ENCODE measurements at regions not wholly inside any gene's neighbourhood (a gene's known extent, or its start where the extent isn't known, plus 50 kb on each side); places are given as distances from the start of the nearest gene placed in this dataset.
"Not testable (repeated sequence)": the region's sequence is repeated elsewhere in the genome, so short reads cannot be mapped to it uniquely, and the experiment has no call there.

- POLR2A ChIA-PET, result no interaction called here
- H3K4me1 Mint-ChIP-seq (ENCODE audit: low read depth, unreplicated experiment), result peaks cover 14% of the 10 kb centered on the region
- no peaks in the 10 kb centered on the region for H3K36me3 ChIP-seq (ENCODE audit: control insufficient read depth, insufficient read depth, low read length)
- CTCF ChIA-PET, result no interaction called here
- H3K27me3 ChIP-seq (replicated peaks; ENCODE audit: control insufficient read depth, insufficient read depth, low read length), result no peaks in the 10 kb centered on the region
- H3K27me3 Mint-ChIP-seq (ENCODE audit: insufficient read depth, unreplicated experiment), result no peaks in the 10 kb centered on the region
- H3K9me3 ChIP-seq, result 0 out of 2 replicates have a peak, but pooled peaks cover 4% of the 10 kb centered on the region
- intact Hi-C loops (cut with micrococcal nuclease; ENCODE audit: unreplicated experiment), result no loop called here
- TF ChIP-seq, protein P1, sequence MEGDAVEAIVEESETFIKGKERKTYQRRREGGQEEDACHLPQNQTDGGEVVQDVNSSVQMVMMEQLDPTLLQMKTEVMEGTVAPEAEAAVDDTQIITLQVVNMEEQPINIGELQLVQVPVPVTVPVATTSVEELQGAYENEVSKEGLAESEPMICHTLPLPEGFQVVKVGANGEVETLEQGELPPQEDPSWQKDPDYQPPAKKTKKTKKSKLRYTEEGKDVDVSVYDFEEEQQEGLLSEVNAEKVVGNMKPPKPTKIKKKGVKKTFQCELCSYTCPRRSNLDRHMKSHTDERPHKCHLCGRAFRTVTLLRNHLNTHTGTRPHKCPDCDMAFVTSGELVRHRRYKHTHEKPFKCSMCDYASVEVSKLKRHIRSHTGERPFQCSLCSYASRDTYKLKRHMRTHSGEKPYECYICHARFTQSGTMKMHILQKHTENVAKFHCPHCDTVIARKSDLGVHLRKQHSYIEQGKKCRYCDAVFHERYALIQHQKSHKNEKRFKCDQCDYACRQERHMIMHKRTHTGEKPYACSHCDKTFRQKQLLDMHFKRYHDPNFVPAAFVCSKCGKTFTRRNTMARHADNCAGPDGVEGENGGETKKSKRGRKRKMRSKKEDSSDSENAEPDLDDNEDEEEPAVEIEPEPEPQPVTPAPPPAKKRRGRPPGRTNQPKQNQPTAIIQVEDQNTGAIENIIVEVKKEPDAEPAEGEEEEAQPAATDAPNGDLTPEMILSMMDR (IDR thresholded peaks at IDR 0.05; ENCODE audit: insufficient read depth in 1 of 2, low read depth in 1 of 2, low read length in 1 of 2, severe bottlenecking in 1 of 2, unreplicated experiment in 1 of 2), result no peak
- H3K4me3 ChIP-seq (ENCODE audit: low read depth, low read length), result no peak overlapping the region
- no peaks in the 10 kb centered on the region for H3K4me1 ChIP-seq
- peaks cover 37% of the 10 kb centered on the region for H3K9me3 Mint-ChIP-seq (ENCODE audit: unreplicated experiment)
- no peak overlapping the region for H3K27ac Mint-ChIP-seq (ENCODE audit: unreplicated experiment)
- H3K4me3 Mint-ChIP-seq (ENCODE audit: unreplicated experiment), result no peak overlapping the region
- no peaks in the 10 kb centered on the region for H3K36me3 Mint-ChIP-seq (ENCODE audit: insufficient read depth, unreplicated experiment)
- DNase-seq, result no peak
- no TSS peak for BruUV-seq (replicated peaks)
Measured at GRCh38 chr13:108069521-108070210, 145.7 kb downstream of the LIG4 start.

- H3K4me1 ChIP-seq; DNase-seq; H3K4me3 ChIP-seq (ENCODE audit: low read depth, low read length); H3K27ac Mint-ChIP-seq (ENCODE audit: unreplicated experiment); H3K27me3 ChIP-seq (replicated peaks; ENCODE audit: control insufficient read depth, insufficient read depth, low read length); H3K36me3 ChIP-seq (ENCODE audit: control insufficient read depth, insufficient read depth, low read length); H3K27me3 Mint-ChIP-seq (ENCODE audit: insufficient read depth, unreplicated experiment); H3K4me1 Mint-ChIP-seq (ENCODE audit: low read depth, unreplicated experiment); POLR2A ChIA-PET; intact Hi-C loops (cut with micrococcal nuclease; ENCODE audit: unreplicated experiment); H3K9me3 ChIP-seq; BruUV-seq (replicated peaks); CTCF ChIA-PET; H3K36me3 Mint-ChIP-seq (ENCODE audit: insufficient read depth, unreplicated experiment); H3K4me3 Mint-ChIP-seq (ENCODE audit: unreplicated experiment): not testable (repeated sequence)
- H3K9me3 Mint-ChIP-seq (ENCODE audit: unreplicated experiment), result peaks cover 40% of the 10 kb centered on the region
Measured at GRCh38 chr13:108064372-108064771, 151.0 kb downstream of the LIG4 start.

GRCh38 chr13:108060111-108060510, 155.2 kb downstream of the LIG4 start:
- TF ChIP-seq, protein P1 (IDR thresholded peaks at IDR 0.05; ENCODE audit: insufficient read depth in 1 of 2, low read depth in 1 of 2, low read length in 1 of 2, severe bottlenecking in 1 of 2, unreplicated experiment in 1 of 2), result no peak
- Histone ChIP-seq H3K4me3 (ENCODE audit: low read depth, low read length) (no peak overlapping the region), H3K4me1 (no peaks in the 10 kb centered on the region), H3K9me3 (0 out of 2 replicates have a peak, but pooled peaks cover 3% of the 10 kb centered on the region), H3K36me3 (ENCODE audit: control insufficient read depth, insufficient read depth, low read length) (no peaks in the 10 kb centered on the region), H3K27me3 (replicated peaks; ENCODE audit: control insufficient read depth, insufficient read depth, low read length) (no peaks in the 10 kb centered on the region)
- Mint-ChIP-seq H3K36me3 (ENCODE audit: insufficient read depth, unreplicated experiment) (no peaks in the 10 kb centered on the region), H3K4me3 (ENCODE audit: unreplicated experiment) (no peak overlapping the region), H3K27ac (ENCODE audit: unreplicated experiment) (no peak overlapping the region), H3K27me3 (ENCODE audit: insufficient read depth, unreplicated experiment) (no peaks in the 10 kb centered on the region), H3K9me3 (ENCODE audit: unreplicated experiment) (peaks cover 34% of the 10 kb centered on the region), H3K4me1 (ENCODE audit: low read depth, unreplicated experiment) (no peaks in the 10 kb centered on the region)
- DNase-seq, result no peak
- intact Hi-C loops (cut with micrococcal nuclease; ENCODE audit: unreplicated experiment), result no loop called here
- no TSS peak for BruUV-seq (replicated peaks)
- ChIA-PET POLR2A (no interaction called here), CTCF (no interaction called here)
